SJCRH30 (cell line): ENCODE measurements at regions not wholly inside any gene's neighbourhood (a gene's known extent, or its start where the extent isn't known, plus 50 kb on each side); places are given as distances from the start of the nearest gene placed in this dataset.
"Not testable (repeated sequence)": the region's sequence is repeated elsewhere in the genome, so short reads cannot be mapped to it uniquely, and the experiment has no call there.

Experiments used
- DNase-seq, 2 experiments: peaks; one replicate each; pipeline ENCODE4 v3.0.0-alpha.2; 2015 to 2020
- H3K27ac ChIP-seq: fragments of 250-450 bp; sonication (Bioruptor Pico); 2 replicates; pipeline ENCODE4 v1.5.1; 2020; ENCODE audit warnings: mild to moderate bottlenecking, moderate library complexity
- H3K27me3 ChIP-seq: fragments of 250-450 bp; sonication (Bioruptor Pico); 2 replicates; pipeline ENCODE4 v1.5.1; 2020; ENCODE audit warnings: mild to moderate bottlenecking, moderate library complexity
- H3K36me3 ChIP-seq: fragments of 250-450 bp; sonication (Bioruptor Pico); 2 replicates; pipeline ENCODE4 v1.5.1; 2020; ENCODE audit warnings: mild to moderate bottlenecking, moderate library complexity
- H3K4me1 ChIP-seq: fragments of 250-450 bp; sonication (Bioruptor Pico); 2 replicates; pipeline ENCODE4 v1.5.1; 2020; ENCODE audit warnings: mild to moderate bottlenecking, moderate library complexity
- H3K4me3 ChIP-seq: fragments of 250-450 bp; sonication (Bioruptor Pico); 2 replicates; pipeline ENCODE4 v1.5.1; 2020; ENCODE audit warnings: mild to moderate bottlenecking, moderate library complexity
- H3K9me3 ChIP-seq: fragments of 250-450 bp; sonication (Bioruptor Pico); replicated peaks from 2 replicates; pipeline ENCODE4 v1.5.1; 2020; ENCODE audit warnings: mild to moderate bottlenecking, moderate library complexity

DNA sequence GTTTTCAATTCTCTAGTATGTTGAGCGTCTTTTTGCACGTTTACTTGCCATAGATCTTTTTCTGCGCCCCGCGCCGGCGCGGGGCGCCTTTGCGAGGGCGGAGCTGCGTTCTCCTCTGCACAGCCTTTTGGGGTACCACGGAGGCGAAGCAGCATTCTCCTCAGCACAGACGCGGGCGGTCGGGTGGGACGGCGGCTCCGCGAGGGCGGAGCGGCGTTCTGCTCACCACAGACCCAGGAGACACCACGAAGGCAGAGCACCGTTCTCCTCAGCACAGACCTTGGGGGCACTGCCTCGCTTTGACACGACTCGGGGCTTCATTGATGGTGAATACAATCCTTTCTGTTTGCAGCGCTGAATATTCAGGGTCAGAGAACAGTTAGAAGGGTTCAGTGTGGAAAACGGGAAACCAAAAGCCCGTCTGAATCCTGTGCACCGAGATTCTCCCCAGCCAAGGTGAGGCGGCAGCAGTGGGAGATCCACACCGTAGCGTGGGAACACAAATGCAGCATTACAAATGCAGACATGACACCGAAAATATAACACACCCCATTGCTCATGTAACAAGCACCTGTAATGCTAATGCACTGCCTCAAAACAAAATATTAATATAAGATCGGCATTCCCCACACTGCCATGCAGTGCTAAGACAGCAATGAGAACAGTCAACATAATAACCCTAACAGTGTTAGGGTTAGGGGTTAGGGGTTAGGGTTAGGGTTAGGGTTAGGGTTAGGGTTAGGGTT, 190.7 kb upstream of the VIPR2 start:
- H3K4me1 ChIP-seq, result peaks cover 11% of the 10 kb centered on the region
- not testable (repeated sequence) for H3K27me3 ChIP-seq, H3K36me3 ChIP-seq, H3K9me3 ChIP-seq, H3K4me3 ChIP-seq, H3K27ac ChIP-seq, DNase-seq

- not testable (repeated sequence) for DNase-seq, H3K9me3 ChIP-seq, H3K4me3 ChIP-seq, H3K36me3 ChIP-seq, H3K27me3 ChIP-seq, H3K27ac ChIP-seq
- peaks cover 11% of the 10 kb centered on the region for H3K4me1 ChIP-seq
Observed at GRCh38 chr7:159332854-159333479, 188.3 kb upstream of the VIPR2 start.

DNA sequence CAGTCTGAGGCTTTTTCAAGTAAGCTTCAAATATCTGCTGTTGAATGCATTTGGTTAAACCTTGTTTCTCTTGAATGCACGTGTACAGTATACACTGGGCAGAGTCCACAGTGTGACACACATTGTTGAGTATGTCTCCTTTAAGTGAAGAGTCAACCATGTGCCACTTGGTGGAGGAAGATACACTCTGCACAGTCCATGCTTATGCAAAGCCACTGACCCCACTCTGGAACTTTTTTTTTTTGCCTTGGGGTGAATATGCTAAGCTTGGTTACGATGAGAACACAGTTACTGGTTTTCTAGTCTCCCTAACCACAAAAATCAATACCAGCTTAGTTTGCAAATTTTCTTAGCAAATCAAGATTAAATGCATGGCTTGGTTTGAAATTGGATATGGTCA, 186.8 kb upstream of the VIPR2 start:
- no peaks in the 10 kb centered on the region for H3K27me3 ChIP-seq
- H3K9me3 ChIP-seq, result peaks cover 15% of the 10 kb centered on the region; the same call in 1 of the 2 replicates
- no peak overlapping the region for H3K4me3 ChIP-seq
- H3K4me1 ChIP-seq, result peaks cover 11% of the 10 kb centered on the region
- peak; percentile 29 to 69 for DNase-seq
- no peak overlapping the region for H3K27ac ChIP-seq
- H3K36me3 ChIP-seq, result no peaks in the 10 kb centered on the region

GRCh38 chr7:159329818-159330378, 185.2 kb upstream of the VIPR2 start:
- H3K27ac ChIP-seq, result no peak overlapping the region
- DNase-seq, result no peak
- peaks cover 11% of the 10 kb centered on the region for H3K4me1 ChIP-seq
- no peaks in the 10 kb centered on the region for H3K36me3 ChIP-seq
- H3K4me3 ChIP-seq, result no peak overlapping the region
- peaks cover 15% of the 10 kb centered on the region; the same call in 1 of the 2 replicates for H3K9me3 ChIP-seq
- no peaks in the 10 kb centered on the region for H3K27me3 ChIP-seq

GRCh38 chr7:159328096-159328495, 183.4 kb upstream of the VIPR2 start:
- DNase-seq, result no peak
- H3K27ac ChIP-seq, result no peak overlapping the region
- H3K4me3 ChIP-seq, result no peak overlapping the region
- peaks cover 15% of the 10 kb centered on the region; the same call in 1 of the 2 replicates for H3K9me3 ChIP-seq
- peaks cover 11% of the 10 kb centered on the region for H3K4me1 ChIP-seq
- H3K27me3 ChIP-seq, result no peaks in the 10 kb centered on the region
- no peaks in the 10 kb centered on the region for H3K36me3 ChIP-seq

DNA sequence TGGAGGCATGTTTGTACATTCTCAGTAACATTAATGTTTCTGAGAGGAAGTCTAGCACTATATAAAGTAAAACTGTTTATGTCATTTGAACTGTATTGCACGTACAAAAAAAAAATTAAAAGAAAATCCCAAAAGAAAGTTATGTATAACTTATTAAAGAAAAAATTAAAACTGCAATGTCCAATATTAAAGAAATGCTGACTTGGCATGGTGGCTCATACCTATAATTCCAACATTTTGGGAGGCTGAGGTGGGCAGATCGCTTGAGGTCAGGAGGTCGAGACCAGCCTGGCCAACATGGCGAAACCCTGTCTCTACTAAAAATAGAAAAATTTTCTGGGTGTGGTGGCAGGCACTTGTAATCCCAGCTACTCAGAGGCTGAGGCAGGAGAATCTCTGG, 178.7 kb upstream of the VIPR2 start:
- no peak overlapping the region for H3K4me3 ChIP-seq
- no peaks in the 10 kb centered on the region for H3K27me3 ChIP-seq
- peaks cover 14% of the 10 kb centered on the region; the same call in 1 of the 2 replicates for H3K9me3 ChIP-seq
- DNase-seq, result no peak
- no peak overlapping the region for H3K27ac ChIP-seq
- H3K36me3 ChIP-seq, result no peaks in the 10 kb centered on the region
- no peaks in the 10 kb centered on the region for H3K4me1 ChIP-seq

- no peaks in the 10 kb centered on the region for H3K36me3 ChIP-seq
Observed at GRCh38 chr7:159321278-159321677, 176.6 kb upstream of the VIPR2 start.

GRCh38 chr7:159318682-159319351, 174.2 kb upstream of the VIPR2 start:
- Histone ChIP-seq H3K27ac (no peak overlapping the region), H3K36me3 (no peaks in the 10 kb centered on the region), H3K4me1 (no peaks in the 10 kb centered on the region; the same call in 1 of the 2 replicates), H3K9me3 (no peaks in the 10 kb centered on the region), H3K4me3 (no peak overlapping the region), H3K27me3 (no peaks in the 10 kb centered on the region)
- DNase-seq, result no peak

More at GRCh38 chr7:159321278-159321677, 176.6 kb upstream of the VIPR2 start:
- no peak overlapping the region for H3K27ac ChIP-seq
- DNase-seq, result no peak
- no peak overlapping the region for H3K4me3 ChIP-seq
- H3K4me1 ChIP-seq, result no peaks in the 10 kb centered on the region; the same call in 1 of the 2 replicates
- H3K9me3 ChIP-seq, result no peaks in the 10 kb centered on the region
- H3K27me3 ChIP-seq, result no peaks in the 10 kb centered on the region

GRCh38 chr7:159317294-159317693, 172.6 kb upstream of the VIPR2 start:
- no peak for DNase-seq

GRCh38 chr7:159311172-159311494, 166.5 kb upstream of the VIPR2 start:
- H3K4me1 ChIP-seq, result no peaks in the 10 kb centered on the region
- H3K27ac ChIP-seq, result no peak overlapping the region
- H3K4me3 ChIP-seq, result no peak overlapping the region
- no peaks in the 10 kb centered on the region for H3K27me3 ChIP-seq
- no peaks in the 10 kb centered on the region for H3K9me3 ChIP-seq
- H3K36me3 ChIP-seq, result no peaks in the 10 kb centered on the region
- no peak for DNase-seq

More at GRCh38 chr7:159317294-159317693, 172.6 kb upstream of the VIPR2 start:
- H3K4me1 ChIP-seq, result no peaks in the 10 kb centered on the region; the same call in 1 of the 2 replicates
- H3K4me3 ChIP-seq, result no peak overlapping the region
- no peaks in the 10 kb centered on the region for H3K9me3 ChIP-seq
- no peaks in the 10 kb centered on the region for H3K36me3 ChIP-seq
- no peaks in the 10 kb centered on the region for H3K27me3 ChIP-seq
- no peak overlapping the region for H3K27ac ChIP-seq

GRCh38 chr7:159310457-159311171, 165.9 kb upstream of the VIPR2 start:
- no peaks in the 10 kb centered on the region for H3K36me3 ChIP-seq
- no peak overlapping the region for H3K27ac ChIP-seq
- no peak for DNase-seq
- H3K27me3 ChIP-seq, result no peaks in the 10 kb centered on the region
- H3K4me1 ChIP-seq, result no peaks in the 10 kb centered on the region
- no peaks in the 10 kb centered on the region for H3K9me3 ChIP-seq
- no peak overlapping the region for H3K4me3 ChIP-seq

DNA sequence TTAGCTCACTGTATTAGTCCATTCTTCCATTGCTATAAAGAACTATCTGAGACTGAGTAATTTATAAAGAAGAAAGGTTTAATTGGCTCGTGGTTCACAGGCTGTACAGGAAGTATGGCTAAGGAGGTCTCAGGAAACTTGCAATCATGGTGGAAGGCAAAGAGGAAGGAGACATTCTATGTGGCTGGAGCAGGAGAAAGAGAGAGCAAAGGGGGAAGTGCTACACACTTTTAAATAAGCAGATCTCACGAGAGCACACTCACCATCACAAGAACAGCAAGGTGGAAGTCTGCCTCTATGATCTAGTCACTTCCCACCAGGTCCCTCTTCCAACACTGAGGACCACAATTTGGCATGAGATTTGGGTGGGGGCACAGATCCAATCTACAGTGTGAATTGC, 164.5 kb upstream of the VIPR2 start:
- H3K4me3 ChIP-seq, H3K27ac ChIP-seq, H3K27me3 ChIP-seq, H3K9me3 ChIP-seq, DNase-seq, H3K36me3 ChIP-seq, H3K4me1 ChIP-seq: not testable (repeated sequence)

- no peaks in the 10 kb centered on the region for H3K27me3 ChIP-seq
- H3K4me3 ChIP-seq, result no peak overlapping the region
- H3K36me3 ChIP-seq, result no peaks in the 10 kb centered on the region
- H3K9me3 ChIP-seq, result no peaks in the 10 kb centered on the region; the same call in 1 of the 2 replicates
- DNase-seq, result no peak
- H3K4me1 ChIP-seq, result no peaks in the 10 kb centered on the region; the same call in 1 of the 2 replicates
- H3K27ac ChIP-seq, result no peak overlapping the region
Observed at GRCh38 chr7:159306012-159306411, 161.3 kb upstream of the VIPR2 start.

DNA sequence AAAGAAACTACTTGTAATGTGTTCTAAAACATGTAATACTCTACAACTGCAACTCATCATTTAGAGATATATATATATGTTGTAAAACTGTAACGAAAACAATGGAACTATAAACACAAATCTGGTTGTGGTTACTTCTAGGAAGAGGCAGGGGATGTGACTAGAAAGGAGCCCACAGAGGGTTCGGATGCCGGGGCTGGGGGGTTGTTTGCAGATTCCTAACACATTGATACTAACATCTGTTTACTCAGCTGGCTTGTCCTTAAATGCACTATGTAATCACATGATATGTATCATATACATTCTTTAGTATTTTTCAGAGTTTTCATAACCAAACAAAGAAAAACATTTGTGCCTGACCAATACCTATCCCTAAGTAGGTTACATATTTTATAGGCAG, 160.5 kb upstream of the VIPR2 start:
- not testable (repeated sequence) for H3K36me3 ChIP-seq, H3K4me1 ChIP-seq, H3K4me3 ChIP-seq, H3K27ac ChIP-seq, H3K9me3 ChIP-seq, H3K27me3 ChIP-seq
- DNase-seq, result peak; percentile 33 to 53
